NB4 (cell line): ENCODE measurements at regions not wholly inside any gene's neighbourhood (a gene's known extent, or its start where the extent isn't known, plus 50 kb on each side); places are given as distances from the start of the nearest gene placed in this dataset.
"Not testable (repeated sequence)": the region's sequence is repeated elsewhere in the genome, so short reads cannot be mapped to it uniquely, and the experiment has no call there.

Source experiments
- DNase-seq: peaks from one replicate; pipeline ENCODE4 v3.0.0; 2010; ENCODE audit warnings: low read depth
- H3K4me3 ChIP-seq: one replicate; pipeline ENCODE4 v1.5.1; 2011; ENCODE audit warnings: mild to moderate bottlenecking, low read depth, low read length, moderate library complexity
- CTCF ChIP-seq: IDR thresholded peaks from one replicate; pipeline ENCODE4 v1.5.1; 2012; ENCODE audit warnings: low read depth, low read length
- MAX ChIP-seq: IDR thresholded peaks from 2 replicates; pipeline ENCODE4 v1.6.1; 2011; ENCODE audit warnings: low read depth, low read length
- MYC ChIP-seq: IDR thresholded peaks from 2 replicates; pipeline ENCODE4 v1.6.1; 2011; ENCODE audit warnings: low read depth, low read length
- POLR2A ChIP-seq: IDR thresholded peaks from 2 replicates; pipeline ENCODE4 v1.6.1; 2011; ENCODE audit warnings: mild to moderate bottlenecking; ENCODE audit not compliant: insufficient read length; ENCODE audit errors: extremely low read depth

GRCh38 chrX:39067866-39068265 lies 266.6 kb downstream of the MID1IP1 start:
- no peak for DNase-seq
- TF ChIP-seq MYC (no peak), CTCF (no peak), MAX (no peak), POLR2A (no peak)
- no peak overlapping the region for H3K4me3 ChIP-seq

GRCh38 chrX:39068634-39069033 lies 267.4 kb downstream of the MID1IP1 start:
- DNase-seq, H3K4me3 ChIP-seq: not testable (repeated sequence)

- H3K4me3 ChIP-seq, result no peak overlapping the region
- no peak for DNase-seq
- TF ChIP-seq MYC (no peak), POLR2A (no peak), MAX (no peak), CTCF (no peak)
These were observed 268.8 kb downstream of the MID1IP1 start for GRCh38 chrX:39070009-39070408.

GRCh38 chrX:39073131-39073530 lies 271.9 kb downstream of the MID1IP1 start:
- no peak for TF ChIP-seq MAX
- TF ChIP-seq MYC, result no peak
- TF ChIP-seq CTCF, result no peak
- TF ChIP-seq POLR2A, result no peak
- H3K4me3 ChIP-seq, result no peak overlapping the region
- no peak for DNase-seq

GRCh38 chrX:39096599-39096998 lies 295.3 kb downstream of the MID1IP1 start:
- H3K4me3 ChIP-seq, result no peak overlapping the region
- no peak for DNase-seq
- TF ChIP-seq MAX, result no peak
- TF ChIP-seq CTCF, result no peak

GRCh38 chrX:39104745-39105144 lies 303.5 kb downstream of the MID1IP1 start:
- no peak for DNase-seq
- TF ChIP-seq CTCF (no peak), MYC (no peak), POLR2A (no peak), MAX (no peak)

GRCh38 chrX:39112143-39112542 lies 310.9 kb downstream of the MID1IP1 start:
- no peak overlapping the region for H3K4me3 ChIP-seq
- TF ChIP-seq MYC (no peak), MAX (no peak)
- DNase-seq, result no peak

More at GRCh38 chrX:39104745-39105144, 303.5 kb downstream of the MID1IP1 start:
- no peak overlapping the region for H3K4me3 ChIP-seq
